ENCODE measurements at regions not wholly inside any gene's neighbourhood (a gene's known extent, or its start where the extent isn't known, plus 50 kb on each side); places are given as distances from the start of the nearest gene placed in this dataset.

GRCh38 chr13:103876571-103876970, 810.4 kb upstream of the SLC10A2 start:
- TF ChIP-seq CTCF (IDR thresholded peaks at IDR 0.05; ENCODE audit: low read depth, low read length, missing control alignments), result no peak
- no peak overlapping the region for H3K27ac ChIP-seq
- no peaks in the 10 kb centered on the region for H3K27me3 ChIP-seq (replicated peaks)
- no peak overlapping the region for H3K4me3 ChIP-seq (ENCODE audit: low read depth, low read length)
- no peak for DNase-seq
- H3K36me3 ChIP-seq (replicated peaks), result no peaks in the 10 kb centered on the region
- in situ Hi-C loops (cut with HindIII; ENCODE audit: low pct_ligation_motif_present, low sequenced_read_pairs), result no loop called here

- no peak for TF ChIP-seq CTCF (IDR thresholded peaks at IDR 0.05; ENCODE audit: low read depth, low read length, missing control alignments)
- no peaks in the 10 kb centered on the region for H3K36me3 ChIP-seq (replicated peaks)
- no peaks in the 10 kb centered on the region for H3K27me3 ChIP-seq (replicated peaks)
- DNase-seq, result no peak
- no peak overlapping the region for H3K27ac ChIP-seq
- in situ Hi-C loops (cut with HindIII; ENCODE audit: low pct_ligation_motif_present, low sequenced_read_pairs), result no loop called here
- H3K4me3 ChIP-seq (ENCODE audit: low read depth, low read length), result no peak overlapping the region
Observed at GRCh38 chr13:103873725-103874124, 807.5 kb upstream of the SLC10A2 start.

- H3K4me3 ChIP-seq (ENCODE audit: low read depth, low read length), result no peak overlapping the region
- in situ Hi-C loops (cut with HindIII; ENCODE audit: low pct_ligation_motif_present, low sequenced_read_pairs), result no loop called here
- no peaks in the 10 kb centered on the region for H3K36me3 ChIP-seq (replicated peaks)
- TF ChIP-seq CTCF (IDR thresholded peaks at IDR 0.05; ENCODE audit: low read depth, low read length, missing control alignments), result no peak
- H3K27me3 ChIP-seq (replicated peaks), result no peaks in the 10 kb centered on the region
- H3K27ac ChIP-seq, result no peak overlapping the region
- no peak for DNase-seq
Observed at GRCh38 chr13:103866048-103866447, 799.8 kb upstream of the SLC10A2 start.

- Histone ChIP-seq H3K36me3 (replicated peaks) (no peaks in the 10 kb centered on the region), H3K27me3 (replicated peaks) (no peaks in the 10 kb centered on the region), H3K4me3 (ENCODE audit: low read depth, low read length) (no peak overlapping the region), H3K27ac (no peak overlapping the region)
- in situ Hi-C loops (cut with HindIII; ENCODE audit: low pct_ligation_motif_present, low sequenced_read_pairs), result no loop called here
- no peak for DNase-seq
- no peak for TF ChIP-seq CTCF (IDR thresholded peaks at IDR 0.05; ENCODE audit: low read depth, low read length, missing control alignments)
Observed at GRCh38 chr13:103862525-103862924, 796.3 kb upstream of the SLC10A2 start.

- Histone ChIP-seq H3K27ac (no peak overlapping the region), H3K27me3 (replicated peaks) (no peaks in the 10 kb centered on the region), H3K4me3 (ENCODE audit: low read depth, low read length) (no peak overlapping the region), H3K36me3 (replicated peaks) (no peaks in the 10 kb centered on the region)
- in situ Hi-C loops (cut with HindIII; ENCODE audit: low pct_ligation_motif_present, low sequenced_read_pairs), result no loop called here
- TF ChIP-seq CTCF (IDR thresholded peaks at IDR 0.05; ENCODE audit: low read depth, low read length, missing control alignments), result no peak
- no peak for DNase-seq
Observed at GRCh38 chr13:103859952-103860351, 793.7 kb upstream of the SLC10A2 start.

GRCh38 chr13:103852036-103852435, 785.8 kb upstream of the SLC10A2 start:
- Histone ChIP-seq H3K36me3 (replicated peaks) (no peaks in the 10 kb centered on the region), H3K27me3 (replicated peaks) (no peaks in the 10 kb centered on the region), H3K27ac (no peak overlapping the region), H3K4me3 (ENCODE audit: low read depth, low read length) (no peak overlapping the region)
- no peak for TF ChIP-seq CTCF (IDR thresholded peaks at IDR 0.05; ENCODE audit: low read depth, low read length, missing control alignments)
- no peak for DNase-seq
- in situ Hi-C loops (cut with HindIII; ENCODE audit: low pct_ligation_motif_present, low sequenced_read_pairs), result no loop called here

All from brain microvascular endothelial cell (primary cell).